ENCODE measurements at regions not wholly inside any gene's neighbourhood (a gene's known extent, or its start where the extent isn't known, plus 50 kb on each side); places are given as distances from the start of the nearest gene placed in this dataset.

DNA sequence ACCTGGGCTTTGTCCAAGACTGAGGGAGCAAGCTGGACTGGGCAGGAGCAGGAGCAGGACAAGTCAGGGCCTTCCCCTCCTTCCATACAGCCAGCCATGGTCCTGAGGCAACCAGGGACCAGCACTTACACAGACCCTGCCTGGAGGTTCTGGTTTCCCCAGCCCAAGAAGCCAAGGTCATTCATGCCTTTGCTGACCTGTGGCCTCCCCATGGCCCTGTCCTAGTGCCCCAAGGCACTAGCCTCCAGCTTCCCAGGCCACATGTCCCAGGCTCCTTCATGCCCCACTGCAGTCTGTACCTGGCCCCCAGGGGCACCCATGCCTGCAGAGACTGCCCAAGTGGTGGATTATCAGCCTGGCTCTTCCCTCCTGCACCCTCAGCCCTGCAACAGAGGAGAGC is 243.9 kb downstream of the TOMM20 start:
- no peaks in the 10 kb centered on the region for H3K27me3 ChIP-seq (replicated peaks in 1 of 4; ENCODE audit: control extremely low read depth in 1 of 4, control insufficient read depth in 3 of 4, insufficient read depth in 4 of 4, low read length in 3 of 4)
- ATAC-seq (ENCODE audit: low read depth): no peak
- H3K27ac ChIP-seq (ENCODE audit: low read length in 2 of 2): no peak overlapping the region
- no peak overlapping the region for H3K4me3 ChIP-seq (ENCODE audit: control extremely low read depth in 1 of 5, extremely low read depth in 1 of 5, insufficient read depth in 1 of 5, low read depth in 2 of 5, low read length in 4 of 5)
- H3K9ac ChIP-seq (ENCODE audit: low read length): no peak overlapping the region
- H3K4me2 ChIP-seq (replicated peaks; ENCODE audit: low read depth, low read length, poor library complexity, severe bottlenecking): no peak overlapping the region
- H3K27ac Mint-ChIP-seq: no peak overlapping the region
- no peaks in the 10 kb centered on the region for H3K27me3 Mint-ChIP-seq
- no peak for DNase-seq
- no peaks in the 10 kb centered on the region for H4K20me1 ChIP-seq (ENCODE audit: control insufficient read depth, insufficient read depth, low read length, poor library complexity, severe bottlenecking)
- ChIA-PET CTCF (interaction anchor here (0.6 kb wide), 1 partner anchor 383 kb away, joined by 4 read pairs; no protein-coding TSS in a partner anchor), POLR2A (no interaction called here)
- H2AFZ ChIP-seq (ENCODE audit: insufficient read depth, low read depth, low read length, poor library complexity, severe bottlenecking): no peak overlapping the region
- H3K36me3 ChIP-seq (replicated peaks in 1 of 2; ENCODE audit: control extremely low read depth in 1 of 2, control insufficient read depth in 1 of 2, extremely low read depth in 1 of 2, insufficient read depth in 2 of 2, low read length in 1 of 2): no peaks in the 10 kb centered on the region
- intact Hi-C loops (cut with micrococcal nuclease): loop anchor here (5.0 kb wide), 3 partner anchors 42 to 198 kb away; no protein-coding TSS in a partner anchor
- H3K4me1 ChIP-seq (ENCODE audit: control insufficient read depth in 2 of 2, insufficient read depth in 2 of 2, low read length in 2 of 2): peaks cover 14 to 20% of the 10 kb centered on the region in 2 donors
- peaks cover 22% of the 10 kb centered on the region for H3K4me1 Mint-ChIP-seq
- H3K4me3 Mint-ChIP-seq: no peak overlapping the region
- H3K9me3 Mint-ChIP-seq (ENCODE audit: insufficient read depth): no peaks in the 10 kb centered on the region
- H3K9me3 ChIP-seq (ENCODE audit: control extremely low read depth in 1 of 3, control insufficient read depth in 2 of 3, insufficient read depth in 1 of 3, low read length in 2 of 3): peaks cover 0 to 6% (median 0%) of the 10 kb centered on the region in 3 donors
- TF ChIP-seq EZH2 (IDR thresholded peaks at IDR 0.05; ENCODE audit: borderline replicate concordance, insufficient read depth, low read depth, low read length, poor library complexity, severe bottlenecking): no peak
- TF ChIP-seq, protein P1, sequence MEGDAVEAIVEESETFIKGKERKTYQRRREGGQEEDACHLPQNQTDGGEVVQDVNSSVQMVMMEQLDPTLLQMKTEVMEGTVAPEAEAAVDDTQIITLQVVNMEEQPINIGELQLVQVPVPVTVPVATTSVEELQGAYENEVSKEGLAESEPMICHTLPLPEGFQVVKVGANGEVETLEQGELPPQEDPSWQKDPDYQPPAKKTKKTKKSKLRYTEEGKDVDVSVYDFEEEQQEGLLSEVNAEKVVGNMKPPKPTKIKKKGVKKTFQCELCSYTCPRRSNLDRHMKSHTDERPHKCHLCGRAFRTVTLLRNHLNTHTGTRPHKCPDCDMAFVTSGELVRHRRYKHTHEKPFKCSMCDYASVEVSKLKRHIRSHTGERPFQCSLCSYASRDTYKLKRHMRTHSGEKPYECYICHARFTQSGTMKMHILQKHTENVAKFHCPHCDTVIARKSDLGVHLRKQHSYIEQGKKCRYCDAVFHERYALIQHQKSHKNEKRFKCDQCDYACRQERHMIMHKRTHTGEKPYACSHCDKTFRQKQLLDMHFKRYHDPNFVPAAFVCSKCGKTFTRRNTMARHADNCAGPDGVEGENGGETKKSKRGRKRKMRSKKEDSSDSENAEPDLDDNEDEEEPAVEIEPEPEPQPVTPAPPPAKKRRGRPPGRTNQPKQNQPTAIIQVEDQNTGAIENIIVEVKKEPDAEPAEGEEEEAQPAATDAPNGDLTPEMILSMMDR (IDR thresholded peaks at IDR 0.05): no peak
- H3K79me2 ChIP-seq (ENCODE audit: control insufficient read depth, insufficient read depth, low read length): no peaks in the 10 kb centered on the region

DNA sequence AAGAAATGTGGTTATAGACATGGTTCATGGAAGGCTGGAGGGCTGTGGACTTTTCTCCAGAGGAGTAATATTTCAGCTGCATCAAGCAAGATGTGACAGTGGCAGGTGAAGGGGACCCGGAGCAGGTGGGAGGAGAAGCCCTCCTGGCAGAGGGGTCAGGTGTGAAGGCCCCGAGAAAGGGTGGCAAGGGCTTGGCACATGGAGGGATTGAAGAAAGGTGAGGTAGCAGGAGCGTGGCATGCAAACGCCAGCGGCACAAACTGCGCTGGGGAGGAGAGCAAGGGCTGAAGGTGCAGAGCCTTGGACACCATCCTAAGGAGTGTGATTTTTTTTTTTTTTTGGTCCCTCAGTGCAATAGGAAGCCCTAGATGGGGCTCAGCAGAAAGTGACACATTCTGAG is 244.6 kb downstream of the TOMM20 start:
- POLR2A ChIA-PET: interaction anchor here (0.6 kb wide), 1 partner anchor 111 kb away, joined by 3 read pairs; no protein-coding TSS in a partner anchor
- Histone ChIP-seq H3K79me2 (ENCODE audit: control insufficient read depth, insufficient read depth, low read length) (no peaks in the 10 kb centered on the region), H4K20me1 (ENCODE audit: control insufficient read depth, insufficient read depth, low read length, poor library complexity, severe bottlenecking) (no peaks in the 10 kb centered on the region), H2AFZ (ENCODE audit: insufficient read depth, low read depth, low read length, poor library complexity, severe bottlenecking) (no peak overlapping the region), H3K27me3 (replicated peaks in 1 of 4; ENCODE audit: control extremely low read depth in 1 of 4, control insufficient read depth in 3 of 4, insufficient read depth in 4 of 4, low read length in 3 of 4) (no peaks in the 10 kb centered on the region), H3K4me2 (replicated peaks; ENCODE audit: low read depth, low read length, poor library complexity, severe bottlenecking) (no peak overlapping the region), H3K36me3 (replicated peaks in 1 of 2; ENCODE audit: control extremely low read depth in 1 of 2, control insufficient read depth in 1 of 2, extremely low read depth in 1 of 2, insufficient read depth in 2 of 2, low read length in 1 of 2) (no peaks in the 10 kb centered on the region), H3K4me1 (ENCODE audit: control insufficient read depth in 2 of 2, insufficient read depth in 2 of 2, low read length in 2 of 2) (peaks cover 14 to 20% of the 10 kb centered on the region in 2 donors), H3K9me3 (ENCODE audit: control extremely low read depth in 1 of 3, control insufficient read depth in 2 of 3, insufficient read depth in 1 of 3, low read length in 2 of 3) (peaks cover 0 to 6% (median 0%) of the 10 kb centered on the region in 3 donors), H3K4me3 (ENCODE audit: control extremely low read depth in 1 of 5, extremely low read depth in 1 of 5, insufficient read depth in 1 of 5, low read depth in 2 of 5, low read length in 4 of 5) (no peak overlapping the region), H3K27ac (ENCODE audit: low read length in 2 of 2) (no peak overlapping the region), H3K9ac (ENCODE audit: low read length) (no peak overlapping the region)
- Mint-ChIP-seq H3K9me3 (ENCODE audit: insufficient read depth) (no peaks in the 10 kb centered on the region), H3K4me1 (peaks cover 28% of the 10 kb centered on the region), H3K27ac (no peak overlapping the region), H3K4me3 (no peak overlapping the region), H3K27me3 (no peaks in the 10 kb centered on the region)
- intact Hi-C loops (cut with micrococcal nuclease): loop anchor here (5.0 kb wide), 3 partner anchors 42 to 198 kb away; no protein-coding TSS in a partner anchor
- TF ChIP-seq EZH2 (IDR thresholded peaks at IDR 0.05; ENCODE audit: borderline replicate concordance, insufficient read depth, low read depth, low read length, poor library complexity, severe bottlenecking): no peak
- TF ChIP-seq, protein P1 (IDR thresholded peaks at IDR 0.05): no peak
- no peak for DNase-seq
- 95% methylated on average over 6 of the region's 6 CpGs for WGBS (ENCODE audit: insufficient coverage)
- ATAC-seq (ENCODE audit: low read depth): no peak
- CTCF ChIA-PET: no interaction called here
